ENCODE measurements at regions not wholly inside any gene's neighbourhood (a gene's known extent, or its start where the extent isn't known, plus 50 kb on each side); places are given as distances from the start of the nearest gene placed in this dataset.

DNA sequence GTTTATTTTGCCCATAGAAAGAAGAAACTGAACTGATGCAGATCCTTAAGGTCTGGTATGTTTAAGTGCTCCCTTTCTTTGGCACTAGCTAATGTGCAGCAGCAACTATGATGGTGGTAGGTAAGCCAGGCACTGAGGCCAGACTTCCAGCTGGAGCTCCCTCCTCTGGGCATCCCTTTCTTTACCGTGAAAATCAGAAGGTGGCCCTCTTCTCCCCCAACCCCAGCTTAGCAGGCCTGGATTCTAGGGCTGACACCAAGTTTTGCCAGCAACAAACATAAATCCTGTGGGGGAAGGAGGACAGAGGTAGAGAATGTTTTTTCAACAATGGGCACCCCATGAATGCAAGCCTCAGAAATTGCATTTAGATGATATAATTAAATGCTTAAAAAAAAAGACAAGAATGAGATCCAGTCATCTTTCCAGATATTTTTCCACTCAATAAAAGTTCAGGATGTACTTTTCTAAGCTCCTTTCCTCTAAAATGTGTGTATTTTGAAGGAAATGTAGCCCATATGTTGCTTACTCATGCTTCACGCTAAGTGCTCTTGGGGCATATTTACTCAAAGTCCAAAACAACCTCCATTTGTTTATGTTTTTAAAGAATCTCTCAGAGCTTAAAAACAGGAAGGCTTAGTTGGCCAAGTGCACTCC is 123.9 kb upstream of the NXT1 start:
- Histone ChIP-seq H3K79me2 (ENCODE audit: insufficient read depth, low read length) (no peaks in the 10 kb centered on the region), H3K9me3 (ENCODE audit: insufficient read depth, low read depth, low read length) (no peaks in the 10 kb centered on the region), H4K20me1 (ENCODE audit: insufficient read depth, low read length) (no peaks in the 10 kb centered on the region), H3K9ac (ENCODE audit: low read length) (no peak overlapping the region), H2AFZ (ENCODE audit: low read depth, low read length) (no peak overlapping the region), H3K27ac (ENCODE audit: low read depth, low read length) (no peak overlapping the region), H3K4me2 (ENCODE audit: low read length) (no peak overlapping the region), H3K36me3 (ENCODE audit: insufficient read depth, low read length) (no peaks in the 10 kb centered on the region), H3K4me1 (ENCODE audit: insufficient read depth, low read length) (peaks cover 4% of the 10 kb centered on the region), H3K27me3 (ENCODE audit: insufficient read depth, low read length) (no peaks in the 10 kb centered on the region), H3K4me3 (ENCODE audit: insufficient read depth, low read depth, low read length) (no peak overlapping the region)
- no peak overlapping the region for H3K27ac Mint-ChIP-seq (ENCODE audit: unreplicated experiment)
- peaks cover 11% of the 10 kb centered on the region for H3K9me3 Mint-ChIP-seq (ENCODE audit: unreplicated experiment)
- DNase-seq (ENCODE audit: low read depth): no peak
- no peaks in the 10 kb centered on the region for H3K36me3 Mint-ChIP-seq (ENCODE audit: low read depth, unreplicated experiment)
- no peak overlapping the region for H3K4me3 Mint-ChIP-seq (ENCODE audit: unreplicated experiment)
- peaks cover 21% of the 10 kb centered on the region for H3K27me3 Mint-ChIP-seq (ENCODE audit: low read depth, unreplicated experiment)
- no peak for FAIRE-seq
- TF ChIP-seq, protein P1, sequence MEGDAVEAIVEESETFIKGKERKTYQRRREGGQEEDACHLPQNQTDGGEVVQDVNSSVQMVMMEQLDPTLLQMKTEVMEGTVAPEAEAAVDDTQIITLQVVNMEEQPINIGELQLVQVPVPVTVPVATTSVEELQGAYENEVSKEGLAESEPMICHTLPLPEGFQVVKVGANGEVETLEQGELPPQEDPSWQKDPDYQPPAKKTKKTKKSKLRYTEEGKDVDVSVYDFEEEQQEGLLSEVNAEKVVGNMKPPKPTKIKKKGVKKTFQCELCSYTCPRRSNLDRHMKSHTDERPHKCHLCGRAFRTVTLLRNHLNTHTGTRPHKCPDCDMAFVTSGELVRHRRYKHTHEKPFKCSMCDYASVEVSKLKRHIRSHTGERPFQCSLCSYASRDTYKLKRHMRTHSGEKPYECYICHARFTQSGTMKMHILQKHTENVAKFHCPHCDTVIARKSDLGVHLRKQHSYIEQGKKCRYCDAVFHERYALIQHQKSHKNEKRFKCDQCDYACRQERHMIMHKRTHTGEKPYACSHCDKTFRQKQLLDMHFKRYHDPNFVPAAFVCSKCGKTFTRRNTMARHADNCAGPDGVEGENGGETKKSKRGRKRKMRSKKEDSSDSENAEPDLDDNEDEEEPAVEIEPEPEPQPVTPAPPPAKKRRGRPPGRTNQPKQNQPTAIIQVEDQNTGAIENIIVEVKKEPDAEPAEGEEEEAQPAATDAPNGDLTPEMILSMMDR (IDR thresholded peaks at IDR 0.05; ENCODE audit: insufficient read depth, low read depth, low read length): no peak
- no peak for TF ChIP-seq EZH2 (IDR thresholded peaks at IDR 0.05; ENCODE audit: insufficient read depth, low read length)
- peaks cover 10% of the 10 kb centered on the region for H3K4me1 Mint-ChIP-seq (ENCODE audit: low read depth, unreplicated experiment)

DNA sequence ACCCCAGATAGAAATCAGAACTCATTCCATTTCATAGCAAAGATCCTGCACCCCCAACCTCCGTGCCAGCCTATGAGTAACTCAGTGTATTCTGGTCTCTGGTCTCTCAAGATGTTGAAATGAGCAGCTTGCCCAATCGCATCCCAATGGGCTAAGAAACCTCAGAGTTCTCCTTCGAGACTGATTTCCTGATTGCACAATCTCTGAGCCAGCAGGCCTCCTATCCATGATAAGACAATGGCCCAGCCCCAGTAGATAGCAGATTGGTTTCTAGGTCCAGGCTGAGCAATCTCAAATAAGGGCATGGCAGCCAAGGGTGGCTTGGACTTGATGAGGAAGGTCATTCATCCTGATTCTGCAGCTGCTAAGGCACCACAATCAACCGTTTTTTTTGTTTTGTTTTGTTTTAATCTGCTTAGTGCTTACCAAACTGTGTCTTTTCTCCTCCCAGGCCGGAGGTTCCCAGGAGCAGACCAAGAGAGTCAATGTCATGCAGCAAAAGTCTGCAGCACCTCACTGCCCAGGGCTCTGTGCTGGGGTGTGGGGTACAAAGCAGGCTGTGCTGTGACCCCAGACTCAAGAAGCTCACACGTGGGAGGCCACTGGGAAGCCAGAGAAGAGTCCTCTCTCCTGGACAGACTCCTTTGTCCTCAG is 125.1 kb upstream of the NXT1 start:
- Mint-ChIP-seq H3K27ac (ENCODE audit: unreplicated experiment) (no peak overlapping the region), H3K4me3 (ENCODE audit: unreplicated experiment) (no peak overlapping the region), H3K27me3 (ENCODE audit: low read depth, unreplicated experiment) (peaks cover 21% of the 10 kb centered on the region), H3K36me3 (ENCODE audit: low read depth, unreplicated experiment) (no peaks in the 10 kb centered on the region), H3K4me1 (ENCODE audit: low read depth, unreplicated experiment) (peaks cover 6% of the 10 kb centered on the region), H3K9me3 (ENCODE audit: unreplicated experiment) (peaks cover 13% of the 10 kb centered on the region)
- Histone ChIP-seq H4K20me1 (ENCODE audit: insufficient read depth, low read length) (no peaks in the 10 kb centered on the region), H3K36me3 (ENCODE audit: insufficient read depth, low read length) (no peaks in the 10 kb centered on the region), H3K27ac (ENCODE audit: low read depth, low read length) (no peak overlapping the region), H3K79me2 (ENCODE audit: insufficient read depth, low read length) (no peaks in the 10 kb centered on the region), H3K9me3 (ENCODE audit: insufficient read depth, low read depth, low read length) (no peaks in the 10 kb centered on the region), H3K4me2 (ENCODE audit: low read length) (no peak overlapping the region), H2AFZ (ENCODE audit: low read depth, low read length) (no peak overlapping the region), H3K27me3 (ENCODE audit: insufficient read depth, low read length) (no peaks in the 10 kb centered on the region), H3K4me3 (ENCODE audit: insufficient read depth, low read depth, low read length) (no peak overlapping the region), H3K4me1 (ENCODE audit: insufficient read depth, low read length) (no peaks in the 10 kb centered on the region), H3K9ac (ENCODE audit: low read length) (no peak overlapping the region)
- FAIRE-seq (no peak), DNase-seq (ENCODE audit: low read depth) (peak; percentile 69)
- TF ChIP-seq EZH2 (IDR thresholded peaks at IDR 0.05; ENCODE audit: insufficient read depth, low read length): no peak
- TF ChIP-seq, protein P1 (IDR thresholded peaks at IDR 0.05; ENCODE audit: insufficient read depth, low read depth, low read length): no peak

DNA sequence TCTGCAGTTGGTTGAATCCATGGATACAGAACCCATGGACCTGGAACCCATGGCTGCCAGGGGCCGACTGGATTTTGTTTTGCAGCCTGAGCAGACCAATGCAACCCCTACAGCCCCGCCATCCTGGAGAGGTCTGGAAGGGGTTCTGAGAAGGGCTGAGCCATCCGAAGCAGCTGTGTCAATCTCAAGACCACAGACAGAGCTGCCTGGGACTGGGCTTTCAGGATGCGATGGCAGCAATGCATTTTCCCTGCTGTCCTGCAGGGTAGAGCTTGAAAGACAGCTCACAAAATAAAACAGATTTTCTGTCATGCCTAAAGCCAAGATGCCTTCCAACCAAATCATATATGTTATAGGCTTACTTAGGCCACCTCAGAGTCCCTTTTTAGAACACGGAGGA is 125.8 kb upstream of the NXT1 start:
- no peak overlapping the region for H3K9ac ChIP-seq (ENCODE audit: low read length)
- H3K4me3 ChIP-seq (ENCODE audit: insufficient read depth, low read depth, low read length): no peak overlapping the region
- Mint-ChIP-seq H3K27ac (ENCODE audit: unreplicated experiment) (no peak overlapping the region), H3K27me3 (ENCODE audit: low read depth, unreplicated experiment) (peaks cover 19% of the 10 kb centered on the region), H3K4me1 (ENCODE audit: low read depth, unreplicated experiment) (peaks cover 6% of the 10 kb centered on the region), H3K9me3 (ENCODE audit: unreplicated experiment) (peaks cover 13% of the 10 kb centered on the region), H3K36me3 (ENCODE audit: low read depth, unreplicated experiment) (no peaks in the 10 kb centered on the region), H3K4me3 (ENCODE audit: unreplicated experiment) (no peak overlapping the region)
- H3K27me3 ChIP-seq (ENCODE audit: insufficient read depth, low read length): no peaks in the 10 kb centered on the region
- DNase-seq (ENCODE audit: low read depth) (no peak), FAIRE-seq (no peak)
- TF ChIP-seq EZH2 (IDR thresholded peaks at IDR 0.05; ENCODE audit: insufficient read depth, low read length): no peak
- TF ChIP-seq, protein P1 (IDR thresholded peaks at IDR 0.05; ENCODE audit: insufficient read depth, low read depth, low read length): no peak
- H2AFZ ChIP-seq (ENCODE audit: low read depth, low read length): no peak overlapping the region
- no peak overlapping the region for H3K27ac ChIP-seq (ENCODE audit: low read depth, low read length)
- no peaks in the 10 kb centered on the region for H3K9me3 ChIP-seq (ENCODE audit: insufficient read depth, low read depth, low read length)
- H4K20me1 ChIP-seq (ENCODE audit: insufficient read depth, low read length): no peaks in the 10 kb centered on the region
- no peaks in the 10 kb centered on the region for H3K79me2 ChIP-seq (ENCODE audit: insufficient read depth, low read length)
- H3K4me2 ChIP-seq (ENCODE audit: low read length): no peak overlapping the region
- no peaks in the 10 kb centered on the region for H3K36me3 ChIP-seq (ENCODE audit: insufficient read depth, low read length)
- no peaks in the 10 kb centered on the region for H3K4me1 ChIP-seq (ENCODE audit: insufficient read depth, low read length)
